MV-4-11 (cell line): ENCODE measurements at regions not wholly inside any gene's neighbourhood (a gene's known extent, or its start where the extent isn't known, plus 50 kb on each side); places are given as distances from the start of the nearest gene placed in this dataset.

Experiments
- DNase-seq: peaks from one replicate; lab custom pipeline; 2025; lab: John Stamatoyannopoulos, UW

DNA sequence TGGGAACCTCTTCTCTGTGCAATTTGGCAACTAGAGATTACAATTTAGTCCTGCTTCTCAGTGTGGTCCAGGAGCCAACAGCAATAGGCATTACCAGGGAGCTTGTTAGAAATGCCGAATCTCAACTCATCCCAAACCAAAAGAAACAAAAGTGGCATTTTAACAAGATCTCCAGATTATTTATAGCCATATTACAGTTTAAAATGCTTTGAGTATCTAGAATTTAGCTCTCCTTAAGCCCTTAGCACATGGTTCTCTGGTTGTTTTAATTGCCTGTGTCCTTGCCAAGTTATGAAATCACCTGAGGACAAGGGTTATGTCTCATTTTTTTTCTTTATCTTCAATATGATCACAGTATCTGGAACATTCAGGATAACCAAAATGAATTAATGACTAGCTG lies 51.6 kb upstream of the TAS2R1 start:
- no peak for DNase-seq
